ENCODE measurements at regions not wholly inside any gene's neighbourhood (a gene's known extent, or its start where the extent isn't known, plus 50 kb on each side); places are given as distances from the start of the nearest gene placed in this dataset.
A peak's percentile ranks its signal among the peaks of the same experiment; 100 is the strongest.
"Not testable (repeated sequence)": the region's sequence is repeated elsewhere in the genome, so short reads cannot be mapped to it uniquely, and the experiment has no call there.

- H3K27me3 ChIP-seq (ENCODE audit: control insufficient read depth, insufficient read depth, low read length) = no peaks in the 10 kb centered on the region
- no peaks in the 10 kb centered on the region for H3K4me1 ChIP-seq (ENCODE audit: control insufficient read depth, insufficient read depth, low read length, poor library complexity, severe bottlenecking)
- H3K27me3 Mint-ChIP-seq = no peaks in the 10 kb centered on the region
- H3K9me3 ChIP-seq (ENCODE audit: control insufficient read depth in 2 of 2, low read length in 2 of 2) = no peaks in the 10 kb centered on the region
- H3K27ac ChIP-seq (ENCODE audit: insufficient read depth, low read length, poor library complexity, severe bottlenecking) = no peak overlapping the region
- no peak overlapping the region for H3K4me3 ChIP-seq (ENCODE audit: low read depth, low read length)
- ATAC-seq (ENCODE audit: low read depth in 2 of 2) (no peak), DNase-seq (no peak)
- H3K9me3 Mint-ChIP-seq = peaks cover 0 to 3% (median 0%) of the 10 kb centered on the region in 7 donors
- peaks cover 2 to 22% (median 13%) of the 10 kb centered on the region in 4 donors for H3K4me1 Mint-ChIP-seq
- H3K36me3 ChIP-seq (ENCODE audit: control insufficient read depth, insufficient read depth, low read length) = no peaks in the 10 kb centered on the region
- no peak overlapping the region for H3K27ac Mint-ChIP-seq
- H3K36me3 Mint-ChIP-seq = no peaks in the 10 kb centered on the region
- no peak overlapping the region for H3K4me3 Mint-ChIP-seq
Measured at GRCh38 chr10:3955955-3956617, 171.1 kb upstream of the KLF6 start.

DNA sequence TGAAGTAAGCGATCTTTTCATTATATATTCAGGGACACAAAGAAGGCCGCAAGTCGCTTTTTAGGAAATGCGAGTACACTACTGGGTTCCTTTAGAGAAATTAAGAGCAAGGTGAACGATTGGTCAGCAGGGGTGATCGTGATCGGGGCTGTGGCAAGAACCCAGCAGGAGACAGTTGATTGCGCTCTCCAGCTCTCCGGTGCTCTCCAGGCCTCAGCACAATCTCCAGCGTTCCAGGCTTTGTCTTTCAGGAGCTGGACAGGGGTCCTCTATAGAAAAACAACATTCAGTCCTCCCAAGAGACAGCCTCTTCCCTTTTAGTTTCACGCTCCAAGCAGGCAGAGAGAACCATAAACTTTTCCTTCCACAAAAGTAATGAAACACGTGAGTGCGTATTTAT is 170.5 kb upstream of the KLF6 start:
- Mint-ChIP-seq H3K27me3 (no peaks in the 10 kb centered on the region), H3K4me3 (no peak overlapping the region), H3K27ac (peak overlapping the region in 1 of 3 donors; percentile 35), H3K4me1 (peaks cover 0 to 20% (median 8%) of the 10 kb centered on the region in 4 donors), H3K36me3 (no peaks in the 10 kb centered on the region), H3K9me3 (peaks cover 0 to 3% (median 0%) of the 10 kb centered on the region in 7 donors)
- DNase-seq (no peak), ATAC-seq (ENCODE audit: low read depth in 2 of 2) (no peak)
- no peak overlapping the region for H3K4me3 ChIP-seq (ENCODE audit: low read depth, low read length)
- H3K27ac ChIP-seq (ENCODE audit: insufficient read depth, low read length, poor library complexity, severe bottlenecking) = no peak overlapping the region
- H3K9me3 ChIP-seq (ENCODE audit: control insufficient read depth in 2 of 2, low read length in 2 of 2) = no peaks in the 10 kb centered on the region
- no peaks in the 10 kb centered on the region for H3K4me1 ChIP-seq (ENCODE audit: control insufficient read depth, insufficient read depth, low read length, poor library complexity, severe bottlenecking)
- no peaks in the 10 kb centered on the region for H3K27me3 ChIP-seq (ENCODE audit: control insufficient read depth, insufficient read depth, low read length)
- no peaks in the 10 kb centered on the region for H3K36me3 ChIP-seq (ENCODE audit: control insufficient read depth, insufficient read depth, low read length)

DNA sequence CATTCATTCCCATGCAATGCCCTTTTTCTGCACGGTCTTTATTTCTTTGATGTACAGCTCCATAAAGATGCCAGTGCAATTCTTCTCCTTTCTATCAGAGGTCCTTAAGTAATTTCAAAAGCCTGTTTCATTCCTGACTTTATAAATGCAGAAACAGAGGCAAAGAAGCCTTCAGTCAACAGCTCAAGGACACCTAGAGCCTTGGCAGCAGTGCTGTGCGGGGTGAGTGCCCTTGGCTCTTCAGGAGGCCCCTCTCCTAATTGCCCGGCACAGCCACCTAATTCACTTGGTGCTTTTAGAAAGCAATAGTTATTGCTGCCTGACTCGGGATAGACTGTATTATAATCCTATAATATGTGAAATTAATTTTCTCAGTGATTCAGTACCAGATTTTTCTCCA is 169.6 kb upstream of the KLF6 start:
- Histone ChIP-seq H3K9me3 (ENCODE audit: control insufficient read depth in 2 of 2, low read length in 2 of 2) (no peaks in the 10 kb centered on the region), H3K27ac (ENCODE audit: insufficient read depth, low read length, poor library complexity, severe bottlenecking) (no peak overlapping the region), H3K36me3 (ENCODE audit: control insufficient read depth, insufficient read depth, low read length) (no peaks in the 10 kb centered on the region), H3K4me1 (ENCODE audit: control insufficient read depth, insufficient read depth, low read length, poor library complexity, severe bottlenecking) (peaks cover 3% of the 10 kb centered on the region), H3K4me3 (ENCODE audit: low read depth, low read length) (no peak overlapping the region), H3K27me3 (ENCODE audit: control insufficient read depth, insufficient read depth, low read length) (no peaks in the 10 kb centered on the region)
- Mint-ChIP-seq H3K4me1 (peaks cover 0 to 25% (median 8%) of the 10 kb centered on the region in 4 donors), H3K27ac (no peak overlapping the region), H3K4me3 (no peak overlapping the region), H3K9me3 (peaks cover 0 to 3% (median 0%) of the 10 kb centered on the region in 7 donors), H3K27me3 (no peaks in the 10 kb centered on the region), H3K36me3 (no peaks in the 10 kb centered on the region)
- DNase-seq (no peak), ATAC-seq (ENCODE audit: low read depth in 2 of 2) (no peak)

DNA sequence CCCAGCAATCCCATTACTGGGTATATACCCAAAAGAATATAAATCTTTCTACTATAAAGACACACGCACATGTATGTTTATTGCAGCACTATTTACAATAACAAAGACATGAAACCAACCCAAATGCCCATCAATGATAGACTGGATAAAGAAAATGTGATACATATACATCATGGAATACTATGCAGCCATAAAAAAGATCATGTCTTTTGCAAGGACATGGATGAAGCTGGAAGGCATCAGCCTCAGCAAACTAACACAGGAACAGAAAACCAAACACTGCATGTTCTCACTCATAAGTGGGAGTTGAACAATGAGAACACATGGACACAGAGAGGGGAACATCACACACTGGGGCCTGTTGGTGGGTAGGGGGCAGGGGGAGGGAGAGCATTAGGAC is 169.0 kb upstream of the KLF6 start:
- not testable (repeated sequence) for H3K9me3 ChIP-seq (ENCODE audit: control insufficient read depth in 2 of 2, low read length in 2 of 2); H3K27ac ChIP-seq (ENCODE audit: insufficient read depth, low read length, poor library complexity, severe bottlenecking); H3K4me3 ChIP-seq (ENCODE audit: low read depth, low read length); H3K36me3 Mint-ChIP-seq; H3K4me3 Mint-ChIP-seq; DNase-seq; ATAC-seq (ENCODE audit: low read depth in 2 of 2); H3K36me3 ChIP-seq (ENCODE audit: control insufficient read depth, insufficient read depth, low read length); H3K9me3 Mint-ChIP-seq; H3K27me3 ChIP-seq (ENCODE audit: control insufficient read depth, insufficient read depth, low read length); H3K27me3 Mint-ChIP-seq; H3K27ac Mint-ChIP-seq; H3K4me1 ChIP-seq (ENCODE audit: control insufficient read depth, insufficient read depth, low read length, poor library complexity, severe bottlenecking)
- H3K4me1 Mint-ChIP-seq = peaks cover 3 to 27% (median 8%) of the 10 kb centered on the region in 4 donors

DNA sequence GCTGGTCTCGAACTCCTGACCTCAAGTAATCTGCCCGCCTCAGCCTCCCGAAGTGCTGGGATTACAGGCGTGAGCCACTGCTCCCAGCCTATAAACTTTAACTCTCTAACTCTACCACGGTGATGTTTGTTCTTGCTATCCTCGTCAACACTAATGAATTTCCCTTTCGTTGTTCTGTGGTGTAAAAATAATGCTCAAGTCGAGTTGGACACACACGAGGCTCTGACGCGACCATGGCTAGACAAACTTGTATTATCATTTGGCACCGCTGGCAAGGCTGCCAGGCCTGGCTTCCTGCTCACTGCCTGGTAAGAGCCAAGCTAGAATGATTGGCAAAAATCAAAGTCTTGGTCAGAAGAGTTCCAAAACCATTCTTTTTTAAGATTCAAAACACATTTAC is 167.0 kb upstream of the KLF6 start:
- Mint-ChIP-seq H3K4me1 (peaks cover 5 to 45% (median 20%) of the 10 kb centered on the region in 4 donors), H3K36me3 (no peaks in the 10 kb centered on the region), H3K27ac (peak overlapping the region in 1 of 3 donors; percentile 43), H3K9me3 (peaks cover 0 to 3% (median 0%) of the 10 kb centered on the region in 7 donors), H3K27me3 (no peaks in the 10 kb centered on the region), H3K4me3 (no peak overlapping the region)
- Histone ChIP-seq H3K9me3 (ENCODE audit: control insufficient read depth in 2 of 2, low read length in 2 of 2) (no peaks in the 10 kb centered on the region), H3K27ac (ENCODE audit: insufficient read depth, low read length, poor library complexity, severe bottlenecking) (no peak overlapping the region), H3K36me3 (ENCODE audit: control insufficient read depth, insufficient read depth, low read length) (no peaks in the 10 kb centered on the region), H3K4me3 (ENCODE audit: low read depth, low read length) (no peak overlapping the region), H3K27me3 (ENCODE audit: control insufficient read depth, insufficient read depth, low read length) (no peaks in the 10 kb centered on the region), H3K4me1 (ENCODE audit: control insufficient read depth, insufficient read depth, low read length, poor library complexity, severe bottlenecking) (peaks cover 20% of the 10 kb centered on the region)
- ATAC-seq (ENCODE audit: low read depth in 2 of 2) (no peak), DNase-seq (no peak)

DNA sequence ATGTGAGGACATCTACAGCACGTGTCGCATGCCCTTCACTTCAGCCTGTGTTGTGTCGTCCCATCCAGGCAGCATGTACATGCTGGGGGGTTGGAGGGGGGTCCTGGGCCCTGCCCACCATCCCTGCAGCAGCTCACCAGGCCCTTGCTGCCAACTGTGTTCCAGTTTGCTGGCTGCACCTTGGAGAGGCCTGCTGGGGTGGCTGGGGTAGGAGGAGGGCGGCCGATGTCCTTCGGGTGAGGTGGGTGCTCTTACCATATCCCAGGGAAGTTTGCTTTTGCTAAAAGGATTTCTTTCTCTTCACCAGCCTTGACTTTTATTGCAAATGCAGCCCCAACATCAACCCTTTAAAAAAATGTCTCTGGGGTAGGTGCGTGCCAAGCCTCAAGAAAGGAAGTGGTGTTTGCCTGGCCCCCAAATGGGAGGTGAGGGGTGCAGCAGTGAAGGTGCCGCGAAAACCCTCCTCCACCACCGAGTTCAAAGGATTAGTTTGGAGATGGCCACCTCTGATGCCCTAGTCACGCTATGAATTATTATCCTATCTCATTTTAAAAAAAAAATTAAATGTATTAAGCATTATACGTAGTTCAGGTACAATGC is 165.8 kb upstream of the KLF6 start:
- H3K9me3 Mint-ChIP-seq = peaks cover 0 to 3% (median 0%) of the 10 kb centered on the region in 7 donors
- H3K36me3 Mint-ChIP-seq = no peaks in the 10 kb centered on the region
- H3K4me1 Mint-ChIP-seq = peaks cover 5 to 55% (median 27%) of the 10 kb centered on the region in 4 donors
- H3K27me3 ChIP-seq (ENCODE audit: control insufficient read depth, insufficient read depth, low read length) = no peaks in the 10 kb centered on the region
- H3K27me3 Mint-ChIP-seq = no peaks in the 10 kb centered on the region
- H3K27ac Mint-ChIP-seq = peak overlapping the region in 1 of 3 donors; percentile 52
- H3K4me3 Mint-ChIP-seq = no peak overlapping the region
- no peak overlapping the region for H3K27ac ChIP-seq (ENCODE audit: insufficient read depth, low read length, poor library complexity, severe bottlenecking)
- H3K36me3 ChIP-seq (ENCODE audit: control insufficient read depth, insufficient read depth, low read length) = no peaks in the 10 kb centered on the region
- no peaks in the 10 kb centered on the region for H3K9me3 ChIP-seq (ENCODE audit: control insufficient read depth in 2 of 2, low read length in 2 of 2)
- DNase-seq = no peak
- ATAC-seq (ENCODE audit: low read depth in 2 of 2) = peak in 1 of 2 donors; percentile 26
- no peak overlapping the region for H3K4me3 ChIP-seq (ENCODE audit: low read depth, low read length)
- peaks cover 31% of the 10 kb centered on the region for H3K4me1 ChIP-seq (ENCODE audit: control insufficient read depth, insufficient read depth, low read length, poor library complexity, severe bottlenecking)

DNA sequence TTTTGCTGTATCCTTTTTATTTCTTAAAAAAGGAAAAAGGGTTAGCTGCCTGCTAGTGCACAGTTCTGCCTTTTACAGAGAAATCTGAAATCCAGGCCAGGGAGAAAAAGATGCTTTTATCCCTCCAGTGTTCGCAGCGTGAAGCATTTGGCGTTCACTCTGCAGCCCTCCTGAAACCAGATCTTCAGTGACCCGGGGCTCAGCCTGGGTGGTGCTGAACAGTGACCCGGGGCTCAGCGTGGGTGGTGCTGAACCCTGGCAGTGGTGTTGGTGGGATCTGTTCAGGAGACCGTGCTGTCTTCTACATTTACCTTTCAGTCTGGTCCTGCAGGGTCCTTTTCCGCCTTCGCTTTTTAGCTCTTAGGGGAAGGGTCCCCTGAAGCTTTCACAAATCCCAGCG is 164.7 kb upstream of the KLF6 start:
- no peaks in the 10 kb centered on the region for H3K36me3 ChIP-seq (ENCODE audit: control insufficient read depth, insufficient read depth, low read length)
- no peak overlapping the region for H3K27ac ChIP-seq (ENCODE audit: insufficient read depth, low read length, poor library complexity, severe bottlenecking)
- no peak overlapping the region for H3K4me3 ChIP-seq (ENCODE audit: low read depth, low read length)
- H3K36me3 Mint-ChIP-seq = no peaks in the 10 kb centered on the region
- H3K9me3 ChIP-seq (ENCODE audit: control insufficient read depth in 2 of 2, low read length in 2 of 2) = peaks cover 0 to under 1% of the 10 kb centered on the region in 2 experiments
- peaks cover 34% of the 10 kb centered on the region for H3K4me1 ChIP-seq (ENCODE audit: control insufficient read depth, insufficient read depth, low read length, poor library complexity, severe bottlenecking)
- H3K27me3 Mint-ChIP-seq = no peaks in the 10 kb centered on the region
- peaks cover 0 to 3% (median 0%) of the 10 kb centered on the region in 7 donors for H3K9me3 Mint-ChIP-seq
- ATAC-seq (ENCODE audit: low read depth in 2 of 2) (no peak), DNase-seq (no peak)
- H3K27ac Mint-ChIP-seq = peak overlapping the region in 1 of 3 donors; percentile 90
- no peak overlapping the region for H3K4me3 Mint-ChIP-seq
- H3K4me1 Mint-ChIP-seq = peaks cover 5 to 63% (median 33%) of the 10 kb centered on the region in 4 donors
- no peaks in the 10 kb centered on the region for H3K27me3 ChIP-seq (ENCODE audit: control insufficient read depth, insufficient read depth, low read length)

- H3K4me3 ChIP-seq (ENCODE audit: low read depth, low read length) = peak overlapping the region; percentile 45
- H3K9me3 ChIP-seq (ENCODE audit: control insufficient read depth in 2 of 2, low read length in 2 of 2) = peaks cover 0 to 3% of the 10 kb centered on the region in 2 experiments
- no peaks in the 10 kb centered on the region for H3K36me3 ChIP-seq (ENCODE audit: control insufficient read depth, insufficient read depth, low read length)
- peak; percentile 55 to 87 (median 75) for DNase-seq
- no peaks in the 10 kb centered on the region for H3K27me3 ChIP-seq (ENCODE audit: control insufficient read depth, insufficient read depth, low read length)
- Mint-ChIP-seq H3K4me3 (peak overlapping the region; percentile 62 to 94 (median 72)), H3K9me3 (peaks cover 0 to 3% (median 0%) of the 10 kb centered on the region in 7 donors), H3K27ac (peak overlapping the region; percentile 89 to 98 (median 90)), H3K36me3 (no peaks in the 10 kb centered on the region), H3K4me1 (peaks cover 5 to 64% (median 34%) of the 10 kb centered on the region in 4 donors), H3K27me3 (no peaks in the 10 kb centered on the region)
- peaks cover 34% of the 10 kb centered on the region for H3K4me1 ChIP-seq (ENCODE audit: control insufficient read depth, insufficient read depth, low read length, poor library complexity, severe bottlenecking)
- peak overlapping the region; percentile 51 for H3K27ac ChIP-seq (ENCODE audit: insufficient read depth, low read length, poor library complexity, severe bottlenecking)
- ATAC-seq (ENCODE audit: low read depth in 2 of 2) = peak; percentile 80
Measured at GRCh38 chr10:3948843-3949242, 163.8 kb upstream of the KLF6 start.

Measured in CD4-positive, CD25-positive, alpha-beta regulatory T cell (primary cell).